Kasumi-1 (cell line): ENCODE measurements at regions not wholly inside any gene's neighbourhood (a gene's known extent, or its start where the extent isn't known, plus 50 kb on each side); places are given as distances from the start of the nearest gene placed in this dataset.

Experiments
- DNase-seq, 2 experiments: peaks; one replicate each; lab custom pipeline; 2025; lab: John Stamatoyannopoulos, UW

GRCh38 chr5:179430193-179431175 lies 85.2 kb upstream of the ADAMTS2 start:
- DNase-seq = no peak

DNA sequence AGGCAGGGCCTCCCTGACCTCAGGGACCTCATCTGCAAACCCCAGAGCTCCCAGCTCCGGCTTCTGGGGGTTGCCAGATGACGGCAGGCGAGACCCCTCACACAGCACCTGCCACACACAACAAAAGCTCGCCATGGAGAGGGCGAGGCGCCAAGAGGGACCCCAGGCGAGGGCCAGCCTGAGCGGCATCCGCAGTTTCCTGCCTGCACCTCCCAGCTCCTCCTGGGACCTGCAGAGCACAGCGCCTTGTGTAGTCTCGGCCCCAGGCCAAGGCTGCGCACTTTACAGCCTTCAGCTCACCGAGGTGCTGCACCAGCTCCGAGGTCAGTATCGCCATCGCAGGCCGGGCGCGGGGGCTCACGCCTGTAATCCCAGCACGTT lies 82.4 kb upstream of the ADAMTS2 start:
- no peak for DNase-seq

- DNase-seq = no peak
Measured at GRCh38 chr5:179427032-179427675, 81.9 kb upstream of the ADAMTS2 start.

- DNase-seq = no peak
Measured at GRCh38 chr5:179422908-179423481, 77.7 kb upstream of the ADAMTS2 start.

GRCh38 chr5:179422213-179422855 lies 77.1 kb upstream of the ADAMTS2 start:
- DNase-seq = no peak

GRCh38 chr5:179421144-179421901 lies 76.1 kb upstream of the ADAMTS2 start:
- DNase-seq = no peak

GRCh38 chr5:179420476-179420875 lies 75.2 kb upstream of the ADAMTS2 start:
- no peak for DNase-seq

DNA sequence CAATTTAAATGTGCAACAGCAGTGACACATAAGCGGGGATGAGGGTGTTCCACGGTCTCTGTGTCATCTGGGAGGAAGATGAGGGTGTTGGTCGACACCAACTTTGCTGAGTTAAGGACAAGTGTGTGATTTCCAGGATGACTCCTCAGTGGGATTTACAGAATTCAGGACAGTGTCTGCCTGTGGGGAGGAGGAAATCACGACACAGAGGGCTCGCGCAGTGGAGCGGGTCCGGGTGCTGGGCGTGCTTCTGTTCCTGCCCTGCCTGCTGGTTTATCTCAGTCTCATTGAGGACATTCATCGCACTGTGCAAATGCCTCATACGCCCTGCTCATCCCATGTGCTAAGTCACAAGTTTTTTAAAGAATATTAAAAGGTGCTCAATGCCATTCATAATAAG lies 73.7 kb upstream of the ADAMTS2 start:
- no peak for DNase-seq

GRCh38 chr5:179417696-179418095 lies 72.4 kb upstream of the ADAMTS2 start:
- DNase-seq = no peak

- DNase-seq = no peak
Measured at GRCh38 chr5:179417016-179417415, 71.8 kb upstream of the ADAMTS2 start.

DNA sequence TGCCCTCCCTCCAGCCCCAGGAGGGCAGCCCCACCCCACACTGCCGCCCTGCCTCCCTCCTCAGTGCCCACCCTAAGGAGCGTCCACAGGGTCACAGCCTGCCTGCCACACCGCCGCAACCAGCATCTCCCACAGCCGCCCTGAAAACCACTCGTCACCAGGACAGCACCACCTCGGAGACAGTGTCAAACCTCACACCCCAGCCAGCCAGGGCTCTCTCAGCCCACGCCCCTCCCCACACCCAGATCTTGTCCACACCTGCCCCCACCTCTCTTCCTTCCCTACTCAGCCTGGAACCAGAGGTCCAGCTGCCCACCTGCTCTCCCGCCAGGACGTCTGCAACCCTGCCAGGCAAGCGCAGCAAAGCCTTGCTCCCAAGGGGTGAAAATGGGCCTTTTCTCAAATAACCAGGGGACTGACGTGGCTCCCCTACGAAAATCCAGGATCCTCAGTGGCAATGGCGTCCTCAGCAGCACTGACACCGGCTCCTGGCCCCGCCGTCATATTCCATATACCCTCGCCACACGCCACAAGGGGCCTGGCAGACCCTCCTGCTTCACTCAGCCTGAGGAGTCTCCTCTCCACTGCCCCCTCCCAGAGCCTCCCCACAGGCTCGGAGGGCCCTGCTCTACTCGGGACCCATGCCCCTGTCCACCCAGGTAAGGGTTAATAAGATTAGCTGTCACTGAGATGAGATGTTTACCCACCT lies 71.0 kb upstream of the ADAMTS2 start:
- DNase-seq = no peak

DNA sequence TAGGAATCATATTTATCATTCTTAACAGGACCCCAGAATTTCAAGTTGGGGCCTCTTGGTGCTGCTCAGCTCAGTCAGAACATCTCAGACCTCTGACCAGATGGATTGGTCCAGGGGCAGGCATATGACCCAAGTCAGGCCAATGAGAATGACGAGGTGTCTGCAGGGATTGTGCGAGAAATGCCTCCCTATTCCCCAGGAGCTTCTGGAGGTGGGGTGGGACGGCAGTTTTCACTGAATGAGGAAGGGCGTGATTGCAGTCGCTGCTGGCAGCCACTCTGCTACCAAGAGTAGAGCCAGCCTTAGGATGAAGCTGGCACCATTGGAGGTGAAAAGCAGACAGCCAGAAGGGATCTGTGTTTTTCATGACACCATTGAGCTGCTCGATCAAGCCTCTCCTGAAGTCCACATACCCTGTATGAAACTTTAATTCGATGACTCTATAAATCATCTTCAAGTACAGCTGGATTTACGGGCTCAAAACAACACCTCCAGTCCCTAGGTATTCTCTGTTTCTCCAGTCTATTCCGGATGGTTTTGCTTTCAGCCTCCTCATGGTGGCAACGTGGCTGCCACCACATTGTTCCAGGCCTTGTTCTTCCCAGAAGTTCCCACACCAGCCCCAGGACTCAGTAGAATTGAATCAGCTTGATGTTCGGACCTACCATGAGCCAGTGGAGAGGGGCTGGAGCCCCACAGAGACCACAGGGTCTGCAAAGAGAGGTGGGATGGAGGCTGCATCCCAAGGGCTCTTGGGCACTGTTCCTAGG lies 70.2 kb upstream of the ADAMTS2 start:
- DNase-seq = no peak

DNA sequence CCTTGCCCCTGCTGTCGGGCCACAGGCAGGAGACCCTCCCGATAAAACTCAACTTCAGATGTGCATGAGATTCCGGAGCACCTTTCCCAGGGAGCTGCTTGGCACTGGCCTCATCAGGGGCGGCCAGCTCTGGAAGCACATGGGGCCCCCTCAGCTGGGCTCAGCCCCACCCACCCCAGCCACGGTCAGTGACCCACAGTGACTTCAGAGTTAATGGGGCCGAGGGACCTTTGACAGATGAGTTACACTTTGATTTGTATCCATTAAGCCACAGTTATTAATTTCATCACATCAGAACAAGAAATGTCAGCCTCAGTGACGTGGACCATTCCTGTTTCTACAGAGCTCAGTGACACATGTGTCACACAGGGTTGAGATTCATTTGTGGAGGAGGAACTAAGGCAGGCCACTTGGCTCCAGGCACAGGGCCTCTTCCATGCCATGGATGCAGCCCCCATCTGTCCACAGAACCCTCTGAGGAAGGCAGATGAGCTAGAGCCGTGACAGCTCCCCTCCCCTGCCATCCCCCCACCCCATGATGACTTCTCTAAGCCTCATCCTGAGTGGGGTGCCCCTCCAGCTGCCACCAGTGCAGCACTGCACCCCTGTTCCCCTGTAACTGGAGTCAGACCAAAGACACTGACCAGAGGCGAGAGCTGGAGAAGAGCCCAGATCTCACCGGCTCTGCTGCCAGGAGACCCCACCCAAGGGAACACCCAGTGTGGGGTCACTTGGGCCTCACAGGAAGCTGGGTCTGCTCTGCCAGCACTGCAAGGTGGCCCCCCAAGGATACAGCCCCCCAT lies 69.4 kb upstream of the ADAMTS2 start:
- no peak for DNase-seq

DNA sequence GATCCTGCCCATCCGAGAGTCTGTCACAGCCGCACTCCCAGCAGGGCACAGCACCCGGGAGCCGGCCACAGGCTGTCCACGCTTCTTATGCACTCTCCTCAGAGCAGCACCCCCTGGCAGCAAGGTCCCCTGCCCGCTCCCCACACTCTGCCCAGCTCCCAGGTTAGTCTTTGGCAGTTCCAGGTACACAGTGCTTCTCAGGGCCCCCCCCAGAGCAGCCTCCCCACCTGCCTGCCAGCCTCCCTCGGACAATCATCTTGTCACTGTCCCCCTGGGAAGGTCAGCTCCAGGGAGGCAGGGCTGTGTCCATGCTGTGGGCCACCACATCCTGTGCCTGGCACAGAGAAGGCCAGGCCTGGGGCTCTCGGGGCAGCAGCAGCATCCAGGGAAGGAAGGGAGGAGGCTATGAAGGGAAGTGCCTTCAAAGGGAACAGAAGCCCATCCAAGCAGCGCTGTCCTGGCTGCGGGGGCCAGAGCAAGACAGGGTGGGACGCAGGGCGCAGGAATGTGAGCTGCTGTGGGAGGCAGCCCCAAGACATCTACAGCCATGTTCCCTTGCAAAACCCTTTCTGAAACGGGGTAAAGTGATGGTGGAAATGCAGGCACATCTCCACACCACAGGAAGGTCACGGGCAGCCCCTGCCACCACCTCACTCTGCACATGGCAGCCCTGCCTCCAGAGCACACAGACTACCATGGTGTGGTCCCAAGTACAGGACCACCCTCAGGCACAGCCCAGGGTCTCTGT lies 68.6 kb upstream of the ADAMTS2 start:
- DNase-seq = no peak

DNA sequence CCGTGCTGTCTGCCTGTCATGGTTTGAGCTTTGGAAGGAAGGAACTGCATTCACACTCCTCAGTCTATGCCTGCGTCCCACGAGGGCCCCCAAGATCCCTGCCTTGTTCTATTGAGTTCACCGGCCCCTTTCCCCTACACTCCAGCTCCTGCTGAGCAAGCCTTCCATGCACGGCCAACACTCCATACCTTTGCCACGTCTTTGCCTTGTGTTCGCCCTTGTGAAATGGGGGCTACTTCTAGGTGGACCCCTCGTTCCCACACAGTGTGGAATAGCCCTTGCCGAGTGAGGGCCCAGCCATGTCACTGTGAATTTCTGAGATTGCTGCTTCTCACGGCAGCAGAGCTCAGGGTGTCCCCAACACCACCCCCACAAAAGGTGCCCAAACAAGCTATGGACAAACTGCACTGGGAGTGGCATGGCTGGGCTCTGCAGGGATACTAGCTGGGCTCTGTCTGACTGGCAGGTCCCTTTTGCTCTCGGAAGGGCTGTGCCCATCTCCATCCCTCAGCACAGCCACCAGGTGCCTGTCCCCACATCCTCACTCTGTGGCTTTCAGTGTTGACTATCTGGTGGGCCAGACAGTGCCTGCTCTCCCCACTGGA lies 67.9 kb upstream of the ADAMTS2 start:
- no peak for DNase-seq

DNA sequence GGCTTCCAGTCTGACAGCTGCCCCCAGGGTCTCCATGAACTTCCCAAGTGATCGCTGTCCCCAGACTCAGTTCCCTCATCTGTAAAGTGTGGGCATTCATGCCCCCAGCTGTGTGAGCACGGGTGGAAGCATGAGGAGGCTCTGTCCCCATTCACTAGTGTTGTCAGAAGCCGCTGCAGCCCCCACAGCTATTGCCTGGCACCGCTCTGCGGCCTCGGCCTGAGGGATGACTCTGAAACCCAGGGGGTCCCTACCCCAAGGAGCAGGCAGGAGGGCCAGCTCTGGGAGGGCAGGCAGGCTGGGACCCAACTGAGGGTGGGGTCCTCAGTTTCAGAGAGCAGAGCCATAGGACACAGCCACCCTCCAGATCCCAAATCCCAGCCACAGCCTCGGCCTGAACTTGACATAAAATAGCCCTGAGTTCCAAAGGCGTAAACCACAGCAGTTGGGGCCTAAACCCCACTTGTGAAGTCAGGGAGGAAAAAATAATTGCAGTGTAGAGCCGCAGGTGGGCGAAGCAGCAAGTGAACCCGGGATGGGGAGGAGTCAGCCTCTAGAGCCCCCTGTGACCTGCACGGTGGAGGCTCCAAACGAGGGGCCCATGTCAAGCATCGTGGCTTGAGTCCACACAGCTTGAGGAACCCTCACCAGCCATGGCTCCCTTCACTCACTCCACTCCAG lies 66.0 kb upstream of the ADAMTS2 start:
- DNase-seq = no peak

DNA sequence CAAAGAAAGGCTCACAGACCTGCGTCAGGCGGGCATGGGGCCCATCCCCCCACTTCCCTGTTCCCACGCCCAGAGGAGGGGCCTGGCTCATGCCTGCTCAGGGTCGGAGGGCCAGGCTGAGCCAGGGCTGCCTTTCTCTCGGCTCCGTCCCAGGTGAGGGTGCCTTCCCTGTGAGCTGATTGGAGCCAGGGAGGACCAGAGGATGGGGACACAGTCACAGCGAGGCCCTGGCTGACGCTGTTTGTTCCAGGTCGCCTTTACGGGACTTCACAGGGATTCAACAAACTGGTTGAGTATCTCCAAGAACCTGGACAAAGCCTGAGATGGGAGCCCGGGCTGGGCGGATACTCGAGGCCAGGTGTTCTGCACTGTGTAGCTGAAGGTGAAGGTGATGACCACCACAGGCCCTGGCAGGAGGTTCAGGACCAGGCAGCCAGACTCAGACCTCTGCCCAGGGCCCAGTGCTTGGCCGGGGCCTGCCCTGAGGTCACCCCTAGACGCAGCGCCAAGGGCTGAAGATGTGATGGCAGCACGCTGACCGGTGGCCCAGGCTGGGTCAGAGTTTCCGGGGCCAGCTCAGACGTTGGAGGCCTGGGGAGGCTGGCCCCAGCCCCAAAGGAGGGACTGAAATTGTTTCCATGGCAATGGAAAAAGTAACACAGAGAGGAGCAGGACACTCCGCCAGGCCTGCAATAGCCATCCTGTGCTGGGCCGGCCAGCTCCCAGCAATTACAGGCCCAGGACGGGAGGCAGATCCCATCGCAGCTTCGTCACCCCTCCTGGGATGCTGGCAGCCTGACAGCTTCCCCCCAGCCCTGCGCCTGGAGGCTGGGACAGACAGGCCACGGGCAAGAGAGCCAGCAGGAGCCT lies 65.3 kb upstream of the ADAMTS2 start:
- DNase-seq = no peak
